Endothelial cell of umbilical vein (primary cell): ENCODE measurements at regions not wholly inside any gene's neighbourhood (a gene's known extent, or its start where the extent isn't known, plus 50 kb on each side); places are given as distances from the start of the nearest gene placed in this dataset.

Experiments used
- CTCF ChIP-seq, 2 donors: IDR thresholded peaks; 1 replicate in 1 of 2; 2 replicates in 1 of 2; pipeline ENCODE4 v1.5.1; 2011; ENCODE audit warnings: low read length in 2 of 2, mild to moderate bottlenecking in 2 of 2, moderate library complexity in 2 of 2, control low read depth in 1 of 2, inconsistent platforms in 1 of 2, low read depth in 1 of 2; ENCODE audit not compliant: insufficient read depth in 1 of 2; ENCODE audit errors: extremely low read depth in 1 of 2
- EZH2 ChIP-seq: IDR thresholded peaks from 2 replicates; pipeline ENCODE4 v1.6.1; 2012; ENCODE audit warnings: borderline replicate concordance, low read depth, mild to moderate bottlenecking, moderate library complexity, low read length, inconsistent platforms; ENCODE audit not compliant: severe bottlenecking
- MYC ChIP-seq: IDR thresholded peaks from one replicate; pipeline ENCODE4 v1.6.1; 2011; ENCODE audit warnings: mild to moderate bottlenecking, low read depth, low read length
- POLR2A ChIP-seq: IDR thresholded peaks from 2 replicates; pipeline ENCODE4 v1.6.1; 2012; ENCODE audit warnings: low read depth, mild to moderate bottlenecking, control low read depth, low read length
- POLR2AphosphoS5 ChIP-seq: IDR thresholded peaks from 2 replicates; pipeline ENCODE4 v1.6.1; 2012; ENCODE audit warnings: low read depth, mild to moderate bottlenecking, control low read depth, low read length, moderate library complexity; ENCODE audit not compliant: insufficient read depth

GRCh38 chr6:11902527-11902926 lies 109.6 kb upstream of the HIVEP1 start:
- TF ChIP-seq POLR2A: no peak
- TF ChIP-seq MYC: no peak
- no peak for TF ChIP-seq CTCF (IDR thresholded peaks at IDR 0.05; ENCODE audit: extremely low read depth in 1 of 2, insufficient read depth in 1 of 2, low read depth in 1 of 2, low read length in 2 of 2)
- TF ChIP-seq POLR2AphosphoS5: no peak
- no peak for TF ChIP-seq EZH2
